HG03139 (cell line): ENCODE measurements at regions not wholly inside any gene's neighbourhood (a gene's known extent, or its start where the extent isn't known, plus 50 kb on each side); places are given as distances from the start of the nearest gene placed in this dataset.
"Not testable (repeated sequence)": the region's sequence is repeated elsewhere in the genome, so short reads cannot be mapped to it uniquely, and the experiment has no call there.

ENCODE experiments used
- ATAC-seq: cut with Tn5 transposase; IDR thresholded peaks from one replicate; pipeline ENCODE4 v1.9.1; 2021; ENCODE audit not compliant: unreplicated experiment

DNA sequence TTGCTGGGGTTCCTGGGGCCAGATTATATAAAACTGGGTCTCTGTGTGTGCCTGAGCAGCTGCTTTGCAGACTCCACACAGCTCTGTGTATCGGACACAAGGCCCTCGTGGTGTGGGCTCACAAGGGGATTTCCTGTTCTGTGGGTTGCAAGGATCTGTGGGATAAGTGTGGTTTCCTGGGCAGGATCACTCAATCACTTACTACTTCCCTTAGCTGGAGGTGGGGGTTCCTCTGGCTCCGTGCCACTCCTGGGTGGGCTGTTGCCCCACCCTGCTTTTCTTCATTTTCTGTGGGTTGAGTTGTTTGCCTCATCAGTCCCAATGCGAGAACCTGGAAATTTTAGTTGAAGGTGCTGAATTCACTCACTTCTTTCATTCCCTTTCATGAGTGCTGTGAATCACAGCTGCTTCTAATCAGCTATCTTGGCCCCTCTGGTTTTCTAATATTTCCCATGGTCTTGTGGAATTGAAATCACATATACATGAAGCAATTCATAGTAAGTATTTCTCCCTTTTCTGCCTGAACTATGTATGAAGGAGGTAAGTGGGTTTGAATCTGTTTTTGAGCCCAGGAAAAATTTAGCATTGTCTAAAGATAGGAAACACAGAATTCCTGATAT lies 196.3 kb downstream of the DCDC2C start:
- ATAC-seq, result no peak

DNA sequence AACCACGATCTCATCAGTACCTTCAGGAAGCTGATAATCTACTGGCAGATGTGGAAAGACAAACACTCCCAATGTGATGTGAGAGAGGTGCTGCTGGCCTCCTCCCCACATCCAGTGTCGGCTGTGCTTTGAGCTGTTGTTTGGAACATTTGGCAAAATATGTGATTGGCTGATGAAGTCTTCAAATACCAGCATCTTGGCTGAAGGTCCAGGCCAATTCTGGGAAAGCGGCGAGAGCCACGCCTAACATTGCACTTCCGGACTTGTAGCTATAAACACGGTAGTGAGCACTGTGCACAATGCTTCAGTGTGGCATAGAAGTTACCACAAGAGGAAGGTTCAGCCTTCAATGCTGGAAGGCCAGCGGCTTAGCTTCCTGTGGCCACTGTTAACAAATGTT lies 198.8 kb downstream of the DCDC2C start:
- no peak for ATAC-seq

DNA sequence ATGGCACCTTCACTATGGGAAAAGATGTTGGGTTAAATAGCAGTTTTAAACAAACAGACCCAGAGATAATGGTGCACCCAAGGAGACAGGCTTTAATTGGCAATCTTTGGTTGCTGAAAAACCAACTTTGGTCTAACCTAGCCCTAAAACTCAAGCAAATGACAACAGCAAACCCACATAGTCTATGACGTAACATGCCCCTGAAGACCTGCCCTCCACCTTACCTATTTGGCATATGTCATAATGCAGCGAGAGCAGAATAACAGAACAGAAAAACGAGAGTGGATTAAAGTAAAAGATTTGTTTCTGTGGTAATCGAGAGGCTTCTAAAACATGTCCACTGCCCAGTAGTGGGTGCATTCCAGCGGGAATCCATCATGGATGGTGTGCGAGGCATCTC lies 200.7 kb downstream of the DCDC2C start:
- no peak for ATAC-seq

DNA sequence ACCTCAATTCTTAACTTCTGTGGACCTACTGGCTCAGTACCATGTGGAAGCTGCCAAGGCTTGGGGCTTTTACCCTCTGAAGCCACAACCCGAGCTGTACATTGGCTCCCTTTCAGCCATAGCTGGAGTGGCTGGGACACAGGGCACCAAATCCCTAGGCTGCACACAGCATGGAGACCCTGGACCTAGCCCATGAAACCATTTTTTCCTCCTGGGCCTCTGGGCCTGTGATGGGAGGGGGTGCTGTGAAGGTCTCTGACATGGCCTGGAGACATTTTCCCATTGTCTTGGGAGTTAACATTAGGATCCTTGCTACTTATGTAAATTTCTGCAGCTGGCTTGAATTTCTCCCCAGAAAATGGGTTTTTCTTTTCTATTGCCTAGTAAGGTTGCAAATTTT lies 205.1 kb downstream of the DCDC2C start:
- ATAC-seq, result not testable (repeated sequence)

DNA sequence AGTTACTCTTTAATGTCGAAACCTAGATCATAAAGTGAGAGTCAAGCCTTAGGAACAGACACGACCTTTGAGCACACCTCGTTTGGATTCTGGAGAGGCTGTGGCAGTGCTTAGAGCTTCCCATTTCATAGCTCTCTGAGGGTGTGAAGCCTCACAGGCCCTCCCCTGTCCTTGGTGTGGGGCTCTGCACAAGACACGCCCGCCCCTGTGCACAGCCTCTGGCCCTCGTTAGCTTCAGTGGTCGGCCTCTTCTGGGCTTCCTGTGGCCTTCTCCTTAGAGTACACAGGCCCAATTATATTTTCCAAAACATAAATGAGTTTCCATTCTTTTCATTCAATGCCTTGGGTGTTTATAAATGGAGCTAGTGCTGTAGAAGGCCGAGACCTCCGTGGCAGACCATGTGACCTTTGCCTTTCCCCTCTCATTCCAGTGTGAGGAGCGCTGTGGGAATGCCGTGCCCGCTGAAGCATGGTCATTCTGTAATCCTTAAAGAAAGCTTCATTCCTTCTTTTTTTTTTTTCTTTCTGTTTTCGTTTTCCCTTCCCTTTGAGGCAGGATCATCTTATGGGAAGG lies 208.6 kb downstream of the DCDC2C start:
- no peak for ATAC-seq

DNA sequence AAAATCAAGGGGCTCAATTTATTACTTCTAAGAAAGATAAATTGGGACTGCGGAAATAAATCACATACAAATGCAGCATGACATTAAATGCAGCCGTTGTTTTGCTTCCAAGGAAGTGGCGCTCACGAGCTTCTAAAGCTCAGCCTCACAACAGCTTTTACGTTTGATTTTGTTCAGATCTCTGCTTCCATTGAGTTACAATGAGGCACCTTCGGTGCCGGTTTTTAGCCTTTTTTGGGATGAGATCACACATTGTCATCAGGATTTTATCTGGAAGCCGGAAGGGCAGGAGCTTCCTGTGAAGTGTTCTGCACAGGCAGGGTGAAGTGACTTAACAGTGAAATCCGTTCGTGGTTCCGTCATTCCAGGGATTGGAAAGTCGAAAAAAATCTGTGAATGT lies 209.8 kb downstream of the DCDC2C start:
- ATAC-seq, result no peak

DNA sequence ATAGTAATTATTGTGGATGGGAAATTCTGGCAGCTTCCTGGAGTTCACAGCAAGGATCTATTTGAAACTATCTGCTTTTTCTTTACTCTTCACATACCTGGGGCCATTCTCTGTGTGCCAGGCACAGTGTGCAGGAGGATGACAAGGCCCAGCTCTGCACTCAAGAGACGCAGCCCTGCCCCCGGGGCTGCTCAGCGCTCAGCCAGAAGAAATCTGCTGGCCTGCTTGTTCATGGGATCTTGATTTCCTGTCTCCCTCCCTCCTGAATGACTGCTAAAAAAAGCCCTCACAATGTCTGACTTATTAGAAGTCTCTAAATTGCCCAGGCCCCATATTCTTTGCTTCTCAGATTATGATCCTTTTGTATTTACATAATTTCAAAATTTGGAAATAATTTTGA lies 210.9 kb downstream of the DCDC2C start:
- no peak for ATAC-seq

DNA sequence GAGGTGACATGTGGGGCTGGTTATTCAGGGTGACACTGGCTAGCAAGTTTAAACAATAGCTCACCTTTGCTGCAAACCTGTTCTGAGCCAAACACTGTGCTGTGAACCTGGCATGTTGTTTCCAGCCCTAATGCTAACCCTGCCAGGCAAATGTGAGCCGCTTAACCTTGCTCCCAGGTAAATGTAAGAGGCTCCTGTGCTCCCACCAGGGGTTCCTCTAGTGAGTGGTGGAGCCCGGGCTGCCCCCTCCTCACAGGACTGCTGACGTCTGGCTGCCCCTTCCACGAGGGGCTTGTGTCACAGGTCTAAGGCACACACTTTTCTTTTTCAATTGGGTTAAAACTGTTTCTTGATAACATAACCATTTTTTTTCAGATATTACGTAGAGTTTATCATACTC lies 223.7 kb downstream of the DCDC2C start:
- no peak for ATAC-seq

DNA sequence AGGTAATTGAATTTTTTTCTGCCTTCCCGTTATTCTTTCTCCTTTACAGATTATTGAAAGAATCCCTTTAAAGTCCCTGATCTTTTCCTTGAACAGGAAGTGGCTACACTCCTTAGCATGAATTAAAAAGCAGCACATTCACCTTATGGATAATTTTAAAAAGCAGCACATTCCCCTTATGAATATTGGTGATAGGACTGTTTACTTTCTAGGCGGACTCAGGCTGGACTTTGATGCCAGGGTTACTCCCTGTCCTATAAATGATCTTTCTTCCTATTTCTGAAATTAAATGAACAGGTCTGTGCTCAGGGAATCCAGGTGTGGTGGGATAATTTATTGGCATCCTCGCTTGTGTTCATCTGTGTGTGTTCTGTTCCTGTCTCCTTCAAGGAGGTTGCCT lies 226.0 kb downstream of the DCDC2C start:
- ATAC-seq, result no peak

DNA sequence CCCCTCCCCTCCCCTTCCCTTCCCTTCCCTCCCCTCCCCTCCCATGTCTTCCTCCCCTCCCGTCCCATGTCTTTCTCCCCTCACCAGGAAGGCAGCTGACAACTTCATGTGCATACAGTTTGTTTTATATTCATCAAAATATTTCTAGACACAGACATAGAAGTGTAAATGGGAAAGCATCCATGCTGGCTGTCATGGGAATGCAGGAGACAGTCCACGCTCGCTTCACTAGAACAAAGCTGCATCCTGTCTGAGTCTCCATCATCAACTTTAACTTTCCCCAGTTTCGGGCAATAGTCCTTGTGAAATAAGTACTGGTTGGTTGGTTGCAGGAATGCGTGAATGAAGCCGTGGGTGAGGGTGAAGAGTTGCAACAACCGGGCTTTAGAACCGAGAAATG lies 226.9 kb downstream of the DCDC2C start:
- ATAC-seq, result no peak

DNA sequence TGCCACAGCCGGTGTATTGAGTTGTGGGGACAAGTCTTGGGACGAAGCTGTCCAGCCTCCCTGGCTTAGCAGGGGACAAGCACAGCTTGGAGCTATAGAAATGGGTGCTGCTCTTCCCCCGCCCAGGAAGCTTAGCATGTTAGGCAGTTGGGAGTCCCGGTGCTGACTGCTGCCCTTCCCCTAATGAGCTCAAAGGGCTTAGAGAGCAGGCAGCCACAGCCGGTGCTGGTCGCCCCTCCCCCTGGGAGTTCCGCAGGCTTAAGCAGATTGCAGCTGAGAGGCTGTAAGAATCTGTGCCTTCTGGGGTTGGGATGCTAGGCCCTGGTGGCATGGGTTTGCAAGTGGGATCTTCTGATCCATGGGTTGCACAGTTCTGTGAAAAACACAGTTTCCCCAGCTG lies 237.3 kb downstream of the DCDC2C start:
- no peak for ATAC-seq

DNA sequence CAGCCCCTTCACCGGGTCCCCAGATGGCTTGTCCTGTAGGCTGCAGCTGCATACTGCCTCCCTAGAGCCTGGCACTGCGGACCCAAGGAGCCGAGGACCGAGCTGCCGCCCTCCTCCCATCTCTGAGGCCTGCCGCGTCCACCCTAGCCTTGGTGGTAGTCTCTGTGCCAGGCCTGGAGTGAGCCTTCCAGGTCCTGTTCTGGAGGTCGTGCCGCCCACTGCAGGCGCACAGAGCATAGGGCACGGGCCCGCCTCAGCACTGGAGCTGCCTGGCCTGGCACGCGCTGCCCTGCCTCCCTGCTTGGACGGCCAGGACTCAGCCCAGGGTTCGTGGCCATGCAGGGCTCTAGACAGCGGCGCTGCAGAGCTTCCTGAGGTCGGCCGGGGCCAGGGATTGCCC lies 239.5 kb downstream of the DCDC2C start:
- no peak for ATAC-seq

DNA sequence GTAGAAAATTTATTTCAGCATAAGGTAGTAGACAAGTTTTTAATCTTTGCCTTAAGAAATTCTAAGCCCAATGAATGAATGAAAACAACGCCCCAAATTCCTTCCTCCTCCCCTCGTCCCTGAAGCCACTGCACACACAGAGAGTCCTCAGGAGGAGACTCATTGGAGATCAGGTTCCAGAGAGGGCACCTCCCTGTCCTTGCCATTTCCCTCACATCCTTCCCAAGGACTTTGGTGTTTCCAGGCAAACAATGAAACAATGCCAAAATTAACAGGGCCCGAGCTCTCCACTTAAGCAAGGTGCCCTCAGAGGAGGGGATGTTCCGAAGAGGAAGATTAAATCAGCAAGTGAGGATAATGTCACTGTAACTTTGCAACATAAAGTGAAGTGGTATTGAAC lies 240.7 kb downstream of the DCDC2C start:
- ATAC-seq, result no peak

DNA sequence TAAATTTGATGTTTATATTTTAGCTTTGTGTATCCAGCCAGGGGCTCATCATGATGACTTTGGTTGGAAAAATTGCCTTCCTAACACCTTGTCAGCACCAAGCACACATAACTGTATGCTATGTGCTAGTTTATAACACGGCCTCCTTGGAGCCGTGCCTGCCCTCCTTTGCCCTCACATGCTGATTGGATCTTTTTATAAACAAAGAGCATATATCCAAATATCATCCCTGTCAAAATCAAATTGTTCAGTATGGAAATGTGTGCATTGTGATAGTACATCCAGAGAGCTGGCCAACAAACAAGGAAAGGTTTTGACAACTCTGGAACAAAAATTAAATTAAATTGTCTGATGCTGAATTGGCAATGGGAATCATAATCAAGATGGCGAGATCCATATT lies 241.5 kb downstream of the DCDC2C start:
- ATAC-seq, result no peak

DNA sequence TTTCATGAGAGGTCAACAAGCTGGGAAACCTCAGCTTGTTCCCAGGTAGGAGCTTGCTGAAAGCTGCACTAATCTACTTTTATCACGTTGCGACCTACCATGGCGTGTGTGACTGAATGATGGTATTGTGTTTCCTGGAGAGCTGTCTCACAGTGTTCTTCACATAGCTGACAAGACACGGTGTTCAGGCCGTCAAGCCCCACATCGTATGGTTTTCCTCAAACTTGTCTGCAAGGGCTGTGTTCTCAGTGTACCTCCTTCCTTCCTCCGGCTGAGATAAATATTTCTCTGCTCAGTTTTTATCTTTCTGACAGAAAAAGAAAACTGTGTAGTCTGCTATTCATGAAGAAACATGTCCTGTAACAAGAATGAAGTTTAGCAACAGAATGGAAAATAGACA lies 244.8 kb downstream of the DCDC2C start:
- no peak for ATAC-seq

DNA sequence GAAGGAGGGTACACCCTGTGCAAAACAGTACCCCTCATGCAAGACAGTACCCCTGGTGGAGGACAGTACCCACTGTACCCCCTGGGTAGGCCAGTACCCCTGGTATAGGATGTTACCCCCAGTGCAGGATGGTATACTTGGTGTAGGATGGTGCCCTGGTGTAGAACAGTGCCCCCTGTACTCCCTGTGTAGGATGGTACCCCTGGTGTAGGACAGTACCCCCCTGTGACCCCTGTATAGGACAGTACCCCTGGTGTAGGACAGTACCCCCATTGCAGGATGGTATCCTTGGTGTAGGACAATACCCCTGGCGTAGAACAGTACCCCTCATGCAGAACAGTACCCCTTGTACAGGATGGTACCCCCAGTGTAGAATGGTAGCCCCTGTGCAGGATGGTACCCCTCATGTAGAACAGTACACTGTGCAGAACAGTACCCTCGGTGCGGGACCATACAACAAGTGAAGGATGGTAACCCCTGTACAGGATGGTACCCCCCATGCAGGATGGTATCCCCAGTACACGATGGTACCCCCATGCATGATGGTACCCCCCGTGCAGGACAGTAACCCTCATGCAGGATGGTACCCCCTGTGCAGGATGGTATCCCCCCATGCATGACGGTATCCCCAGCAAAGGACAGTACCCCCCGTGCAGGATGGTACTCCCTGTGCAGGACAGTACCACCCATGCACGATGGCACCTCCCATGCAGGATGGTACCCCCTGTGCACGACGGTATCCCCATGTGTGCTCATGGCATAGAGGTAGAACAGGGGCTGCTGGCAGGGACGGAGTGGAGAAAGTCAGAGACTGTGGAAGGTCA lies 248.0 kb downstream of the DCDC2C start:
- ATAC-seq, result no peak

DNA sequence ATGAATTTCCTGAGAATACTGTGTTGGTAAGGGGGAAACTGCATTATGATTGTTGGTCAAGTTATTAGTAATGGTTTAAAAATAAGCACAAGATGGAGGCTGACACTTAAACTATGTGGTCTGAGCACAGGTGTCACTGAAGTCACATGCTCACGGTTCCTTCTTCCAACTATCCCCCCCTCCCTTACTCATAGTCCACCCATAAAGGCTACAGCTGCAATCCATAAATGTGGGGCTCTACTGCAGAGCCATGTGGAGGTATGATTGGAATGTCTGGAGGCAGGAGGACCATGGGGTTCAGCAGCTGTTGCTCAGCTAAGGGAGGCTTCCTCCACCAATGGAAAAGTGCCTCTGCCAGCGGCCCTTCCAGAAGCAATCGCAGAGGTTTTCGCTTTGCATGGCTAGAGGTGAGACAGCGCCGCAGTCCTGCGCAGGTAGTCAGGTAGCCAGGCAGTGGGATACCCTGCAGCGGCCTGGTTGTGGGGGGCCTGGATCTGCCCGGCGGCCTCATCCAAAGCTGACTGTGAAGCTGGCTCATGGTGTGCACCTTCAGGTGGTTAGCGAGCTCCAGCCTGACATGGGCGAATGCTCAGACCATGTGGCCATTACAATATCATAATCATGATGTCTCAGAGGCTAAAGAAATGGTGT lies 249.6 kb downstream of the DCDC2C start:
- no peak for ATAC-seq

DNA sequence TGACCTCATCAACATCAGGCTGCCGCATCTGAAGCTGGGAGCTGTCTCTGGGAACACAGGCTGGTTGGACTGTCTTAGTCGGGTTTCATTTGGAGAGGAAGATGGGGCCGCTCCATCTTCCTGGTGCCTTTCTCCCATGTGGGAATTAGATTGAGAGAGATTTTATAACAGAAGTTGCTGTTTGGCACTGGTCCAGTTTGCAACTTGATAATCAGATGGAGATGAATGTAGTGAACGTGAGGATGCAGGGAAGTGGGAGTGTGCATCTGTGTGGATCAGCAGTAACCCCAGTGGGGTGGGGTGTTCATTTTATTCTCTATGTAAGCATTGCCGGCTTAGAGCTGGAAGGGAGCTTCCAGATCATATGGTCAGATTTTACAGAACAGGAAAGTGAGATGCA lies 250.9 kb downstream of the DCDC2C start:
- no peak for ATAC-seq

DNA sequence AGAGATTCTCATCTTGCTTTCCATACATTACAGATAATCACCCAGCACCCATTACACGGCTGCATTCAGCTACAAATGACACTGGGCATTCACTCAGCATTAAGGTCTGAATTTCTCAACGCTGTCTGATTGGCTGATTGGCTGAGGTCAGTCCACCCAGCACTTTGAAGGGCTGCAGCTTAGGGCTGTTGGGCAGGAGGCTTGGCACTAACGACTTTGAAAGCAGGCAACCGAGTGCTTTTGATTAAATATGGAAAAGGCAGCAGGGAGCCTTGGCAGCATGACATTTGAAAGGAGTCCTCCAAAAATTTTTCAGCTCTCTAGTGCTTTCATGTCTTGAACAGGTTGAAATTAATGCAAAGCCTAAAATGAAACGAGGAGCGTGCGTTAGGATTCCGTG lies 253.0 kb downstream of the DCDC2C start:
- no peak for ATAC-seq

DNA sequence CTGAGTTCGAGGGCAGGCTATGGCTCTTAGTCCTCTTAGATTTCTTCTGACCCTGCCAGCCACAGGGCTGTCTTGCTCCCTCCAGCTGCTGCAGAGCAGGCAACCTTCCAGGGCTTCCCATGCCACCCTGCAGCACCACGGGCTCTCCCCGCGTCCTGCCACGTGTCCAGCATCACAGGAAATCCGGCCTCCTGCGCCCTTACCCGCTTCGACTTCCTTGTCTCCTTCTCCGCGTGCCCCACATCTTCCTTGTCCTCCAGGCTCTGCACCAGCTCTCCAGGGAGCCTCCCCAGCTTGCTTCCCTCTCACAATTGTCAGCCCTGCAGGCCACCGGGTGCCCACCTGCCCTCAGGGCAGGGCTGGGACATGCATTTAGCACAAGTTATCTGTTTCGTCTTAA lies 253.5 kb downstream of the DCDC2C start:
- ATAC-seq, result no peak

DNA sequence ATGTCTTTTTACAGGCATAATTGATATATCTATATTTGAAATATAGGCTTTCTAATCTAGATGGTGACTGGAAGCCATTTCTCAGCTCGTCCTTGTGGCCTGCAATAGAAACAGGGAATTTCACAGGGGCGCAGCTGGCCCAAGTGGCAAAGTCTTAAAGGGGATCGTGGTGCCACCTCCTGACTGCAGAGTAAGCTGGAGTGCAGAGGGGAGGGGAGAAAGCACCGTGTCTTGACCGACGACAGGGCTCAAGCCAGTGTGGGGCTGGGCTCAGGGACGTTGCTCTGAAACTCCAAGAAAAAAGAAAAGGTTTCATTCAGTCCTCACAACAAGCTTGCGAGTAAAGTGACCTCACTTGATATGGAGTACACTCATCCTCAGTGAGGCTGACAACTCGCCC lies 255.1 kb downstream of the DCDC2C start:
- ATAC-seq, result no peak

DNA sequence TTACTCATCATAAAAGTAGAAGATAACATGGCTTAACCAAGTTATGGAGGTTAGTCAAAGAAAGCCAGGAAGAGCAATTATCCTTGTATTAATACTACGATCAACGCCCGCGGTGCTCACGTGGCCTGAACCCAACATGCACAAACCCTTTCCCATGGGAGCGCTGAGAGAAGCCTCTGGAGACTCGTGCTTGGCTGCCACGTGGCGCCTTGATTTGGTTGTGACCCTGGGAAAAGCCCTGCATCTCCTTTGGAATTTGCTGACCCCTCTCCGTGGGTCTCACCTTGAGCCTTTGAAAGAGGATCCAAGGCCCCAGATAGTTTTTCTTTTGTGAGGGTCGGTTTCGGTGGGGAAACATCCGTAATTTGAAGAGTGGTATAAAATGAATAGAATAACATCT lies 255.6 kb downstream of the DCDC2C start:
- ATAC-seq, result no peak
